ENCODE measurements at regions not wholly inside any gene's neighbourhood (a gene's known extent, or its start where the extent isn't known, plus 50 kb on each side); places are given as distances from the start of the nearest gene placed in this dataset.

DNA sequence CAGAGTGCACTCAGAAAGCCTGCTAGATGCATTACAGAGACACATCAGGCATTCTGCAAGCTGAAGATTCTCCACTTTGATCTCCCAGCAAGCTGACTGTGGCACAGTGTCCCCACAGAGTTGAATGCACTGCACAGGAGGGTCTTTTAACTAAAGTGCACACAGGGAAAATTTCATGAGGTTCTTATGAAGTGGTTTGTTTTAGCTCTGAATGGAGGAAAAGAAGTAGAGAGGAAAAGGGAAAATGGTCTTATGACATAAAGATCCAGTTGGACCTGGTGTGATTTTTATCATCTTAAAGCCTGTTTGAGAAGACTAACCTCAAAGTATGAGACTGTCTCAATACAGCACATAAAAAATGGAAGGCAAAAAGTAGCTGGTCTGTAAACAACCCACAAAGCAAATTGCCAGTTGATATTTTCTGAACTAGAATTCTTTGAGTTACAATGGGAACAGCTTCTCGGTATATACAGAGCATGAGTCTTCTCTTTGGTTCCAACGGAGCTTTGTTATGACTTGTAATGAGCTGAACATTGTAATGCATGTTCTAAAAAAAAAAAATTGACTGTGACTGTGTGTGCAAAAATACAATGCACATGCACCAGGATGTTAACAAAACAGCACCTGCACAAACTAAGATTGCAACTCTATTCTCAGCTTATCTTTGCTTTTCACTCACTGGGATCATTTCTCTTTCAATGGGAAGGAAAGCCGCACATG is 383.0 kb upstream of the ID4 start:
- intact Hi-C loops (cut with micrococcal nuclease), result no loop called here
- no peak overlapping the region for H3K4me3 Mint-ChIP-seq
- DNase-seq (ENCODE audit: low spot score), result no peak
- H3K4me1 Mint-ChIP-seq (ENCODE audit: low read depth), result no peaks in the 10 kb centered on the region
- no peaks in the 10 kb centered on the region for H3K9me3 Mint-ChIP-seq
- no peaks in the 10 kb centered on the region for H3K27me3 Mint-ChIP-seq (ENCODE audit: insufficient read depth)
- no peak overlapping the region for H3K27ac Mint-ChIP-seq
- H3K36me3 Mint-ChIP-seq (ENCODE audit: low read depth), result no peaks in the 10 kb centered on the region

DNA sequence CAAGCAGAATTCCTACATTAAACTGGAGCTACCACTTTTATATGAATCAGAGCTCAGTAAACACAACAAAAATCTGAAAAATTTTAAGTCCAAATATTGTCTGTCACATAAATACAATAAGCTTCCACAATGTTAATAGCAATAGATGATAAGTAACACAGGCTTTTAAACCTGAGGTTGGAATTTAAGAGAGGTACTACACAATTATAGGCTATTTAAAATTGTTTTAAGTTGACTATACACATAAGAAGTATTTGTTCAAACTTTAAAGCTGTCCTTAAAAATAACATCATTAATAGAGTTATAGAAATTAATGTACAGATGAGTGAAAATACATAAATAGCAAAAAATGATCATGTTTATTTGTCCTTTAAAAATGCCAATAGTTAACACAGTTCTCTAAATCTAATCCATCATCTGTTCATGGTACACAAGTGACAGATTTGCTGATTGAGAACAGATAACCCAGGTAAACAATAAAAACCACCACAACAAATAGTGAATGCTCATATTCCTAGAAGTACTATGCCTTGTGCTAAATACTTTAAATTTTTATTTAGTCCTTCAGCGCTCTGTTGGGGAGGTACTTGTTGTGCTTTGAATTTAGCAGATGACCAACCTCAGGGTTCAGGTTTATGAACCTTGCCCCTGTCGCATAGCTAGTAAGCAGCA is 382.3 kb upstream of the ID4 start:
- Mint-ChIP-seq H3K27me3 (ENCODE audit: insufficient read depth) (no peaks in the 10 kb centered on the region), H3K4me1 (ENCODE audit: low read depth) (no peaks in the 10 kb centered on the region), H3K27ac (no peak overlapping the region), H3K4me3 (no peak overlapping the region), H3K36me3 (ENCODE audit: low read depth) (no peaks in the 10 kb centered on the region), H3K9me3 (no peaks in the 10 kb centered on the region)
- intact Hi-C loops (cut with micrococcal nuclease), result no loop called here
- DNase-seq (ENCODE audit: low spot score), result no peak

- Mint-ChIP-seq H3K4me1 (ENCODE audit: low read depth) (no peaks in the 10 kb centered on the region), H3K27ac (no peak overlapping the region), H3K4me3 (no peak overlapping the region), H3K9me3 (no peaks in the 10 kb centered on the region), H3K36me3 (ENCODE audit: low read depth) (no peaks in the 10 kb centered on the region), H3K27me3 (ENCODE audit: insufficient read depth) (no peaks in the 10 kb centered on the region)
- no peak for DNase-seq (ENCODE audit: low spot score)
- intact Hi-C loops (cut with micrococcal nuclease), result no loop called here
Observed at GRCh38 chr6:19463250-19463649, 373.9 kb upstream of the ID4 start.

DNA sequence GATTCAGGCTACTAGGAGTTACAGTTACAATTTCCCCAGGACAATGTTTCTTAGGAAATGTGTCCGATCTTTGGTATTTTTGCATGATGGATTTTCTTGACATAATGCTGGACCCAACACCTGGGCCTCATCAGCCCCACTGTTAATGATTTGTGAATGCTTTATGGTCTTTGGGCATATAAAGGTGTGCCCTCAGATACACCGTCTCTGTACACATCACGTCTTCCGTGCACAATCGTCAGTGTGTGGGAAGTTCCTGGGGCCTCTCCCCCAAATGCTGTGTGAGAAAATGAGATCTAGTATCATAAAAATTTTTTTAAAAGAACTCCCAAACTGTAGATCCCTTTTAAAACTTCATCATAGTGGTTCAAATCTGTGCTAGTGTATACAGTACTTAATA is 373.2 kb upstream of the ID4 start:
- no peaks in the 10 kb centered on the region for H3K27me3 Mint-ChIP-seq (ENCODE audit: insufficient read depth)
- no peak overlapping the region for H3K27ac Mint-ChIP-seq
- H3K4me1 Mint-ChIP-seq (ENCODE audit: low read depth), result no peaks in the 10 kb centered on the region
- no peak for DNase-seq (ENCODE audit: low spot score)
- H3K4me3 Mint-ChIP-seq, result no peak overlapping the region
- no peaks in the 10 kb centered on the region for H3K9me3 Mint-ChIP-seq
- intact Hi-C loops (cut with micrococcal nuclease), result no loop called here
- no peaks in the 10 kb centered on the region for H3K36me3 Mint-ChIP-seq (ENCODE audit: low read depth)

- Mint-ChIP-seq H3K27ac (no peak overlapping the region), H3K27me3 (ENCODE audit: insufficient read depth) (no peaks in the 10 kb centered on the region), H3K9me3 (no peaks in the 10 kb centered on the region), H3K36me3 (ENCODE audit: low read depth) (no peaks in the 10 kb centered on the region), H3K4me1 (ENCODE audit: low read depth) (no peaks in the 10 kb centered on the region), H3K4me3 (no peak overlapping the region)
- DNase-seq (ENCODE audit: low spot score), result no peak
- intact Hi-C loops (cut with micrococcal nuclease), result no loop called here
Observed at GRCh38 chr6:19465256-19465655, 371.9 kb upstream of the ID4 start.

GRCh38 chr6:19465760-19466159 is 371.4 kb upstream of the ID4 start:
- no peak overlapping the region for H3K27ac Mint-ChIP-seq
- H3K9me3 Mint-ChIP-seq, result no peaks in the 10 kb centered on the region
- H3K27me3 Mint-ChIP-seq (ENCODE audit: insufficient read depth), result no peaks in the 10 kb centered on the region

DNA sequence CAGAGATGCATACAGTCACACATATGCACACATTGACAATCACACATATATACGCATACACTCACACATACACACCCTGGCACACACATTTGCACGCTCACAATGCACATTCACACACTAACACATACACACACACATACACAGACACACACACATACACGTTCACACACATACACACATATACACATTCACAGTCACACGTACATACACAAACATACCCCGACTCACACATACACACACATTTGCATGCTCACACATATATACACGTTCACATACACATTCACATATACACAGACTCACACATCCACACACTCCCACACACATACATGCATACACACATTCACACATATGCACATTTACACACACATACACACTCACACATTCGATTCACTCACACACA is 366.8 kb upstream of the ID4 start:
- no peak overlapping the region for H3K27ac Mint-ChIP-seq
- intact Hi-C loops (cut with micrococcal nuclease), result no loop called here
- DNase-seq (ENCODE audit: low spot score), result no peak
- H3K36me3 Mint-ChIP-seq (ENCODE audit: low read depth), result no peaks in the 10 kb centered on the region
- no peaks in the 10 kb centered on the region for H3K4me1 Mint-ChIP-seq (ENCODE audit: low read depth)
- H3K4me3 Mint-ChIP-seq, result no peak overlapping the region
- H3K9me3 Mint-ChIP-seq, result peaks cover 9% of the 10 kb centered on the region
- H3K27me3 Mint-ChIP-seq (ENCODE audit: insufficient read depth), result no peaks in the 10 kb centered on the region

More at GRCh38 chr6:19465760-19466159, 371.4 kb upstream of the ID4 start:
- Mint-ChIP-seq H3K36me3 (ENCODE audit: low read depth) (no peaks in the 10 kb centered on the region), H3K4me3 (no peak overlapping the region), H3K4me1 (ENCODE audit: low read depth) (no peaks in the 10 kb centered on the region)
- no peak for DNase-seq (ENCODE audit: low spot score)
- intact Hi-C loops (cut with micrococcal nuclease), result no loop called here

DNA sequence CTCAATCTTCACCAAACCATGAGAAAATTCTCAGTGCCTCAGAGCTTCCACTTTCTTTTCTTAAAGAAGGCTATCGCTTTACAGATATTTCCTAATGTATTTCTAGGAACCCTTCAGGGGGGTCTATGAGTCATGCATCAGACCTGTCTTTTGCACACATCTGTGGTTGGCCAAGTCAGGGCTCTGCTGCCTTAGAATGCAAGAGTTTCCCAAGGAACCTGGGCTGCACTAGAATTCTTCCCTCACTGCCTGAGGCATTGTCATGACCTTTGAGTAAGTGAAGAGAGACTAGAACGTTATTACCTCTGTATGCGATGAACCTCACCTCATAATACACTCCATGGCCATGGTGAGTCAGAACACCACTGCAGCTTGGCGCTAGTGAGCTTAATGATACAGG is 365.0 kb upstream of the ID4 start:
- no peak for DNase-seq (ENCODE audit: low spot score)
- intact Hi-C loops (cut with micrococcal nuclease), result no loop called here
- H3K9me3 Mint-ChIP-seq, result peaks cover 9% of the 10 kb centered on the region
- no peak overlapping the region for H3K27ac Mint-ChIP-seq
- H3K27me3 Mint-ChIP-seq (ENCODE audit: insufficient read depth), result no peaks in the 10 kb centered on the region
- no peak overlapping the region for H3K4me3 Mint-ChIP-seq
- no peaks in the 10 kb centered on the region for H3K4me1 Mint-ChIP-seq (ENCODE audit: low read depth)
- H3K36me3 Mint-ChIP-seq (ENCODE audit: low read depth), result no peaks in the 10 kb centered on the region

GRCh38 chr6:19472850-19473249 is 364.3 kb upstream of the ID4 start:
- Mint-ChIP-seq H3K4me1 (ENCODE audit: low read depth) (no peaks in the 10 kb centered on the region), H3K27ac (no peak overlapping the region), H3K4me3 (no peak overlapping the region), H3K36me3 (ENCODE audit: low read depth) (no peaks in the 10 kb centered on the region), H3K9me3 (peaks cover 9% of the 10 kb centered on the region), H3K27me3 (ENCODE audit: insufficient read depth) (no peaks in the 10 kb centered on the region)
- intact Hi-C loops (cut with micrococcal nuclease), result no loop called here
- no peak for DNase-seq (ENCODE audit: low spot score)

DNA sequence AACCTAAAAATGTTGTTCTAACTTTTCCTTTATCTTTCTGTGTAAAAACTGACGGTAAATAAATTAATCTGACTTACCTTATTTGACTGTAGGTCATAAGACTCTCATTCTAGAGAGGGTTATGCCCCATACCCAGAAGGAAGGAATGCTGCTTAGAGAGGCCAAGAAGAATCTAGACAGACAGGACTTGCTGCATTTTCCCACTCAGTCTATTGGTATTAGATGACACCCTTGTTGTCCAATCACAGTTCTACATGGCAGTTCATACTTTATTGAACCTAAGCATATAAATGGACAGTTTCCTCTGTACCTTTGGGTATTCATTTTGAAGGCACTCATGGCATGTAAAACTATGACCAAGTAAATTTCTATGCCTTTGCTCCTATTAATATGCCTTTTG is 359.6 kb upstream of the ID4 start:
- Mint-ChIP-seq H3K4me3 (no peak overlapping the region), H3K27me3 (ENCODE audit: insufficient read depth) (no peaks in the 10 kb centered on the region), H3K27ac (no peak overlapping the region), H3K36me3 (ENCODE audit: low read depth) (no peaks in the 10 kb centered on the region), H3K9me3 (peaks cover 9% of the 10 kb centered on the region), H3K4me1 (ENCODE audit: low read depth) (no peaks in the 10 kb centered on the region)
- DNase-seq (ENCODE audit: low spot score), result no peak
- intact Hi-C loops (cut with micrococcal nuclease), result no loop called here

GRCh38 chr6:19478273-19478672 is 358.9 kb upstream of the ID4 start:
- H3K9me3 Mint-ChIP-seq, result peaks cover 8% of the 10 kb centered on the region
- intact Hi-C loops (cut with micrococcal nuclease), result no loop called here
- DNase-seq (ENCODE audit: low spot score), result no peak
- H3K27ac Mint-ChIP-seq, result no peak overlapping the region
- no peak overlapping the region for H3K4me3 Mint-ChIP-seq
- H3K27me3 Mint-ChIP-seq (ENCODE audit: insufficient read depth), result no peaks in the 10 kb centered on the region
- H3K4me1 Mint-ChIP-seq (ENCODE audit: low read depth), result no peaks in the 10 kb centered on the region
- no peaks in the 10 kb centered on the region for H3K36me3 Mint-ChIP-seq (ENCODE audit: low read depth)

- H3K4me3 Mint-ChIP-seq, result no peak overlapping the region
- no peaks in the 10 kb centered on the region for H3K4me1 Mint-ChIP-seq (ENCODE audit: low read depth)
- H3K27me3 Mint-ChIP-seq (ENCODE audit: insufficient read depth), result no peaks in the 10 kb centered on the region
- intact Hi-C loops (cut with micrococcal nuclease), result no loop called here
- no peaks in the 10 kb centered on the region for H3K36me3 Mint-ChIP-seq (ENCODE audit: low read depth)
- DNase-seq (ENCODE audit: low spot score), result no peak
- H3K9me3 Mint-ChIP-seq, result peaks cover 1% of the 10 kb centered on the region
- H3K27ac Mint-ChIP-seq, result no peak overlapping the region
Observed at GRCh38 chr6:19478992-19479391, 358.2 kb upstream of the ID4 start.

DNA sequence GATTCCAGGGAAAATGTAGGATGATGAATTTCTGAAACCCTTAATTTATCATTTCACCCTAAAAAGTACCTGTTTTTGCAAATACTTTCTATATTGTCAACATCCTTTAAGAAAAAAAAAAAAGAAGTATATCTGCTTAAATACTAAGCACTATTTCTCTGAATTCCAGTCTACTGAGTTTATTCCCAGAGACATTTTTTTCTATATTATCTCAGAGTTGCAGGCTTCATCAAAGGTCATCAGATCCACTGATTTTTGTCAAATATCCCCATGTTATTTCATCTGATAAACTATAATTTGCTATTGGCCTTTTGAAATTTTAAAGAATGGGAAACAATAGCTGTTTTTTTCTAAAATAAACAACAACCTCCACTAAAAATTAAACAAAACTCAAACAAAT is 357.6 kb upstream of the ID4 start:
- no peaks in the 10 kb centered on the region for H3K9me3 Mint-ChIP-seq
- H3K27me3 Mint-ChIP-seq (ENCODE audit: insufficient read depth), result no peaks in the 10 kb centered on the region
- intact Hi-C loops (cut with micrococcal nuclease), result no loop called here
- DNase-seq (ENCODE audit: low spot score), result no peak
- H3K4me1 Mint-ChIP-seq (ENCODE audit: low read depth), result no peaks in the 10 kb centered on the region
- no peak overlapping the region for H3K27ac Mint-ChIP-seq
- no peak overlapping the region for H3K4me3 Mint-ChIP-seq
- no peaks in the 10 kb centered on the region for H3K36me3 Mint-ChIP-seq (ENCODE audit: low read depth)

Data from activated T-helper 1 cell treated with anti-CD3 and anti-CD28 coated beads, Interleukin-12 subunit alpha, Interleukin-12 subunit beta, Interleukin-2, Interleukin-4 antibody, amounts not matched to agents 30 ng/mL and 10 ng/mL and 1 ng/mL, durations not matched to agents 14 hours and 24 hours and 36 hours (primary cell).